Neural progenitor cell (in vitro differentiated cells): ENCODE measurements at regions not wholly inside any gene's neighbourhood (a gene's known extent, or its start where the extent isn't known, plus 50 kb on each side); places are given as distances from the start of the nearest gene placed in this dataset.
A peak's percentile ranks its signal among the peaks of the same experiment; 100 is the strongest.

Experiments used
- DNase-seq: peaks from one replicate; pipeline ENCODE4 v3.0.0-alpha.2; 2016; ENCODE audit warnings: low spot score
- H2AFZ ChIP-seq: fragments of 200-600 bp; sonication (generic); replicated peaks from 2 replicates; pipeline ENCODE4 v1.6.1; 2016; ENCODE audit warnings: antibody characterized with exemption
- H3F3A ChIP-seq: fragments of 200-600 bp; sonication (generic); 2 replicates; pipeline ENCODE4 v1.6.1; 2016; ENCODE audit warnings: antibody characterized with exemption, low read depth
- H3K27ac ChIP-seq: fragments of 200-600 bp; sonication (generic); 2 replicates; pipeline ENCODE4 v1.5.1; 2016; ENCODE audit warnings: mild to moderate bottlenecking
- H3K27me3 ChIP-seq: fragments of 200-600 bp; sonication (generic); 2 replicates; pipeline ENCODE4 v1.6.1; 2016; ENCODE audit warnings: mild to moderate bottlenecking, moderate library complexity
- H3K36me3 ChIP-seq: fragments of 200-600 bp; sonication (generic); 2 replicates; pipeline ENCODE4 v1.5.1; 2016
- H3K4me1 ChIP-seq: fragments of 200-600 bp; sonication (generic); 2 replicates; pipeline ENCODE4 v1.6.1; 2016; ENCODE audit warnings: mixed run types
- H3K4me2 ChIP-seq: fragments of 200-600 bp; sonication (generic); 2 replicates; pipeline ENCODE4 v1.6.1; 2016
- H3K4me3 ChIP-seq: fragments of 200-600 bp; sonication (generic); 2 replicates; pipeline ENCODE4 v1.5.1; 2016
- H3K79me2 ChIP-seq: fragments of 200-600 bp; sonication (generic); 2 replicates; pipeline ENCODE4 v1.6.1; 2016; ENCODE audit warnings: low read depth
- H3K9ac ChIP-seq: fragments of 200-600 bp; sonication (generic); 2 replicates; pipeline ENCODE4 v1.6.1; 2016
- H3K9me3 ChIP-seq: fragments of 200-600 bp; sonication (generic); 2 replicates; pipeline ENCODE4 v1.5.1; 2016; ENCODE audit warnings: low read depth
- H4K20me1 ChIP-seq: fragments of 200-600 bp; sonication (generic); 2 replicates; pipeline ENCODE4 v1.6.1; 2016; ENCODE audit warnings: low read depth
- H3K27ac Mint-ChIP-seq: 3 replicates; pipeline ENCODE4 v1.8.0; 2021; ENCODE audit warnings: mixed read lengths
- H3K27me3 Mint-ChIP-seq: 2 replicates; pipeline ENCODE4 v1.8.0; 2022; ENCODE audit warnings: low read depth, mild to moderate bottlenecking, inconsistent platforms, moderate library complexity, mixed read lengths; ENCODE audit not compliant: insufficient read depth
- H3K36me3 Mint-ChIP-seq: 3 replicates; pipeline ENCODE4 v1.8.0; 2021; ENCODE audit warnings: mixed read lengths
- H3K4me1 Mint-ChIP-seq: 3 replicates; pipeline ENCODE4 v1.8.0; 2021; ENCODE audit warnings: mixed read lengths
- H3K4me3 Mint-ChIP-seq: 3 replicates; pipeline ENCODE4 v1.8.0; 2021; ENCODE audit warnings: mild to moderate bottlenecking, moderate library complexity, mixed read lengths
- H3K9me3 Mint-ChIP-seq: 3 replicates; pipeline ENCODE4 v1.8.0; 2020; ENCODE audit warnings: mixed read lengths
- EZH2 ChIP-seq: fragments of 200-600 bp; sonication (generic); IDR thresholded peaks from 2 replicates; pipeline ENCODE4 v1.6.1; 2017; ENCODE audit warnings: antibody characterized with exemption, mild to moderate bottlenecking, moderate library complexity
- EZH2phosphoT487 ChIP-seq: fragments of 200-600 bp; sonication (generic); IDR thresholded peaks from 2 replicates; pipeline ENCODE4 v1.6.1; 2017; ENCODE audit warnings: antibody characterized with exemption
- TF ChIP-seq, protein P1 (sequence below): fragments of 200-600 bp; sonication (generic); IDR thresholded peaks from 2 replicates; pipeline ENCODE4 v1.5.1; 2017; ENCODE audit warnings: antibody characterized with exemption, mild to moderate bottlenecking

DNA sequence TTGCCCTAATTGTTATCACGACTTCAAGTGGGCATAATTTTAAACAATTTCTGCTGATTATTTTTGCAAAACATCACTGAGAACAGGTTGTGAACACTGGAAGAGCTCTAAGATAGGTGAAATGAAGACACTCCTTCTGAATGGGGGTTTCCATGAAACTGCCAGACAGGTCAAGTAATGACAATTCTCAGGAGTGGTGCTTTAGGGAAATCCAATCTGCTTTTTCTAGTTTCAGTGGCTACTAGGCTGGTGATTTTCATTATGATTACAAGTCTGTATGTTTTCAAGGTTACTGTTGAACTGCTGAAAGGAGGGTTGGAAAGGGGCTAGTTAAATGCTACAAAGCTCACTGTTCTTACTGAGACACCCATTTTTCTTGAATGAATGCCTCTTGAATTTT, 1724.2 kb downstream of the PCDH9 start:
- Histone ChIP-seq H3K4me3 (no peak overlapping the region), H3K9me3 (no peaks in the 10 kb centered on the region), H3K4me1 (no peaks in the 10 kb centered on the region), H2AFZ (peak overlapping the region; percentile 68), H3F3A (no peaks in the 10 kb centered on the region), H4K20me1 (no peaks in the 10 kb centered on the region), H3K27ac (no peak overlapping the region), H3K27me3 (no peaks in the 10 kb centered on the region), H3K4me2 (no peak overlapping the region), H3K36me3 (no peaks in the 10 kb centered on the region), H3K79me2 (no peaks in the 10 kb centered on the region), H3K9ac (no peak overlapping the region)
- Mint-ChIP-seq H3K27me3 (no peaks in the 10 kb centered on the region), H3K4me3 (no peak overlapping the region), H3K9me3 (peaks cover 3% of the 10 kb centered on the region), H3K27ac (no peak overlapping the region), H3K4me1 (no peaks in the 10 kb centered on the region), H3K36me3 (no peaks in the 10 kb centered on the region)
- TF ChIP-seq, protein P1, sequence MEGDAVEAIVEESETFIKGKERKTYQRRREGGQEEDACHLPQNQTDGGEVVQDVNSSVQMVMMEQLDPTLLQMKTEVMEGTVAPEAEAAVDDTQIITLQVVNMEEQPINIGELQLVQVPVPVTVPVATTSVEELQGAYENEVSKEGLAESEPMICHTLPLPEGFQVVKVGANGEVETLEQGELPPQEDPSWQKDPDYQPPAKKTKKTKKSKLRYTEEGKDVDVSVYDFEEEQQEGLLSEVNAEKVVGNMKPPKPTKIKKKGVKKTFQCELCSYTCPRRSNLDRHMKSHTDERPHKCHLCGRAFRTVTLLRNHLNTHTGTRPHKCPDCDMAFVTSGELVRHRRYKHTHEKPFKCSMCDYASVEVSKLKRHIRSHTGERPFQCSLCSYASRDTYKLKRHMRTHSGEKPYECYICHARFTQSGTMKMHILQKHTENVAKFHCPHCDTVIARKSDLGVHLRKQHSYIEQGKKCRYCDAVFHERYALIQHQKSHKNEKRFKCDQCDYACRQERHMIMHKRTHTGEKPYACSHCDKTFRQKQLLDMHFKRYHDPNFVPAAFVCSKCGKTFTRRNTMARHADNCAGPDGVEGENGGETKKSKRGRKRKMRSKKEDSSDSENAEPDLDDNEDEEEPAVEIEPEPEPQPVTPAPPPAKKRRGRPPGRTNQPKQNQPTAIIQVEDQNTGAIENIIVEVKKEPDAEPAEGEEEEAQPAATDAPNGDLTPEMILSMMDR: no peak
- no peak for TF ChIP-seq EZH2phosphoT487
- TF ChIP-seq EZH2: no peak
- no peak for DNase-seq

DNA sequence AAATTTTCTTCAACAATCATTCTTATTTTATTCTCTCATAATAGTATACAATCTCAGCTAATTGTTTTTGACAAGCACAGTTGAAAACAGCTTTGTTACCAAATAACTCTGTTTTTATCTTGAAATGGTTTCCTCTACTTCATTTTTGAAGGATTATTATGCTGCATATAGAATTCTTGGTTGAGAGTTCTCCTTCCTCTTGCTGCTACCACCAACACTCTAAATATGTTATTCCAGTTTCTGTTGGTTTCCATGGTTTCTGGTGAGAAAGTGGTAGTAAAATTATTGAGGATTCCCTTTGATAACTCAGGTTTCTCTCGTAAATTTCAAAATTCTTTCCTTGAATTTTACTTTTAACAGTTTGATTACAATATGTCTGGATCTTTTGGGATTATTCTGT, 1725.9 kb downstream of the PCDH9 start:
- no peak for TF ChIP-seq EZH2
- TF ChIP-seq, protein P1: no peak
- no peak for TF ChIP-seq EZH2phosphoT487
- Histone ChIP-seq H2AFZ (no peak overlapping the region), H3K4me1 (no peaks in the 10 kb centered on the region), H3F3A (no peaks in the 10 kb centered on the region), H3K9ac (no peak overlapping the region), H3K27me3 (no peaks in the 10 kb centered on the region), H3K79me2 (no peaks in the 10 kb centered on the region), H3K4me3 (no peak overlapping the region), H3K27ac (no peak overlapping the region), H4K20me1 (no peaks in the 10 kb centered on the region), H3K36me3 (no peaks in the 10 kb centered on the region), H3K4me2 (no peak overlapping the region), H3K9me3 (no peaks in the 10 kb centered on the region)
- Mint-ChIP-seq H3K4me1 (no peaks in the 10 kb centered on the region), H3K36me3 (no peaks in the 10 kb centered on the region), H3K9me3 (peaks cover 3% of the 10 kb centered on the region), H3K27ac (no peak overlapping the region), H3K27me3 (no peaks in the 10 kb centered on the region), H3K4me3 (no peak overlapping the region)
- no peak for DNase-seq

DNA sequence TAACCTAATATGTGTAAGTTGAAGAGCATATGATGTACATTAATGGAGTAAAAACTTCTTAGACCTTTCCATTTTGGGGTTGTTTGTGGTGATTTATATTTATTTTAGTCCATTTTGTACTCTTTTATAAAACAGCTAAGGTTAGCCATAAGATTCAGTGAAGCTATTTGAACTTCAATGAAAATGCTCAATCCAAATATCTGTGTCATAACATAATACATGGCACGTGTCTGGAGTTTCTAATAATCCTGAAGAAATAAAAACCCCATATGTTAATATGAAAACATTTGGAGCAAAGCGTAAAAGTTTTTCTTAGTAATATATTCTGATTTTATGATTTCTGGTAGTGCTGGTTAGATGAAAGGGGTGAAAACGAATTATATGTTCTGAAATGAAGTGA, 1729.7 kb downstream of the PCDH9 start:
- no peak overlapping the region for H3K4me3 ChIP-seq
- H3K27me3 ChIP-seq: no peaks in the 10 kb centered on the region
- no peaks in the 10 kb centered on the region for H3K79me2 ChIP-seq
- H3K4me1 ChIP-seq: no peaks in the 10 kb centered on the region
- Mint-ChIP-seq H3K36me3 (no peaks in the 10 kb centered on the region), H3K27ac (no peak overlapping the region), H3K4me3 (no peak overlapping the region), H3K9me3 (peaks cover 3% of the 10 kb centered on the region), H3K4me1 (no peaks in the 10 kb centered on the region), H3K27me3 (no peaks in the 10 kb centered on the region)
- no peaks in the 10 kb centered on the region for H3K36me3 ChIP-seq
- H3K9ac ChIP-seq: no peak overlapping the region
- H3F3A ChIP-seq: no peaks in the 10 kb centered on the region
- no peaks in the 10 kb centered on the region for H3K9me3 ChIP-seq
- TF ChIP-seq EZH2 (no peak), EZH2phosphoT487 (no peak)
- TF ChIP-seq, protein P1: no peak
- DNase-seq: no peak
- no peak overlapping the region for H3K27ac ChIP-seq
- no peak overlapping the region for H2AFZ ChIP-seq
- no peaks in the 10 kb centered on the region for H4K20me1 ChIP-seq
- H3K4me2 ChIP-seq: no peak overlapping the region

DNA sequence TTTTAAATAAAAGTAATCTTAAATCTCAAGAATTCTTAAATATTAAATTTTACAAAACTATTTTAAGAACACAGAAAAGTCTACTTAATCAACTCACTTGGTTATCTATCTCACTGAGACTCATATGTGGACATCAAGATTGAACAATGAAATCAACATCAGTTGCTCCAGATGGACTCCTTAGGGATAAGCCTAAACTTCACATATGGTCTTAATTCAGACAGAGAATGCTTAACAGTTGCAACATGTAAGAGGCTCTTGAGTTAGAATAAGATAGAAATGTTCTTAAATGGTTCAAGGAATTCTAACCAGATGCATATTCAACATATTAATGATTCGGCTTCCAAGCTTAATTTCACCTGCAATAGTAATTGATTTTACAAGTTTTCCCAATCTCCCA, 1730.9 kb downstream of the PCDH9 start:
- H3F3A ChIP-seq: no peaks in the 10 kb centered on the region
- no peaks in the 10 kb centered on the region for H3K79me2 ChIP-seq
- H3K4me3 ChIP-seq: no peak overlapping the region
- H3K4me3 Mint-ChIP-seq: no peak overlapping the region
- no peaks in the 10 kb centered on the region for H3K27me3 Mint-ChIP-seq
- TF ChIP-seq, protein P1: no peak
- TF ChIP-seq EZH2phosphoT487: no peak
- TF ChIP-seq EZH2: no peak
- no peak overlapping the region for H3K9ac ChIP-seq
- H3K4me2 ChIP-seq: no peak overlapping the region
- no peaks in the 10 kb centered on the region for H3K9me3 Mint-ChIP-seq
- no peaks in the 10 kb centered on the region for H3K27me3 ChIP-seq
- no peaks in the 10 kb centered on the region for H3K4me1 Mint-ChIP-seq
- no peak overlapping the region for H3K27ac Mint-ChIP-seq
- no peak overlapping the region for H2AFZ ChIP-seq
- no peaks in the 10 kb centered on the region for H3K36me3 Mint-ChIP-seq
- no peaks in the 10 kb centered on the region for H3K4me1 ChIP-seq
- no peaks in the 10 kb centered on the region for H4K20me1 ChIP-seq
- H3K36me3 ChIP-seq: no peaks in the 10 kb centered on the region
- no peaks in the 10 kb centered on the region for H3K9me3 ChIP-seq
- DNase-seq: no peak
- no peak overlapping the region for H3K27ac ChIP-seq
